ENCODE measurements at regions not wholly inside any gene's neighbourhood (a gene's known extent, or its start where the extent isn't known, plus 50 kb on each side); places are given as distances from the start of the nearest gene placed in this dataset.

GRCh38 chr2:54360055-54360792 is 95.9 kb upstream of the SPTBN1 start:
- no peaks in the 10 kb centered on the region for H3K36me3 Mint-ChIP-seq (ENCODE audit: low read depth)
- H3K9me3 Mint-ChIP-seq, result no peaks in the 10 kb centered on the region
- no peak overlapping the region for H3K27ac Mint-ChIP-seq
- DNase-seq, result no peak
- peaks cover 17% of the 10 kb centered on the region for H3K27me3 Mint-ChIP-seq
- no peak overlapping the region for H3K4me3 Mint-ChIP-seq
- no peaks in the 10 kb centered on the region for H3K4me1 Mint-ChIP-seq
- intact Hi-C loops (cut with micrococcal nuclease), result no loop called here

DNA sequence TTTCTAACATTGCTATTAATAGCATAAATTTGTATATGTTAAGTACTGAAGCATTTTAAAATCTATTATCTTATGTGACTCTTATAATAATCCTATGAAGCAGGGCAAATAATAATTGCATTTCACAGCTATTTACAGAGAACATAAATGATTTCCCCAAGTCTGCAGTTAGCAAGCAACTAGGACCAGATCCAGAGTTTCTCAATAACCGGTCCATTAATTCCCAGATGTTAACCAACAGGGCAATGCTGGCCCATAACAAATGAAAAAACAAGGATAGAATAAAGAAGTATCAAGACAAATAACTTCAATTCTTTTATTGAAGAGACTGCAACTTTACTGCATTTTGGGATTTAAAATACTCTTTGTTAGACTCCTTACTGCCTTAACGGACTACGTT is 91.7 kb upstream of the SPTBN1 start:
- no peak for DNase-seq
- H3K27ac Mint-ChIP-seq, result no peak overlapping the region
- peaks cover 8% of the 10 kb centered on the region for H3K27me3 Mint-ChIP-seq
- no peaks in the 10 kb centered on the region for H3K4me1 Mint-ChIP-seq
- H3K9me3 Mint-ChIP-seq, result no peaks in the 10 kb centered on the region
- H3K36me3 Mint-ChIP-seq (ENCODE audit: low read depth), result no peaks in the 10 kb centered on the region
- intact Hi-C loops (cut with micrococcal nuclease), result no loop called here
- no peak overlapping the region for H3K4me3 Mint-ChIP-seq

DNA sequence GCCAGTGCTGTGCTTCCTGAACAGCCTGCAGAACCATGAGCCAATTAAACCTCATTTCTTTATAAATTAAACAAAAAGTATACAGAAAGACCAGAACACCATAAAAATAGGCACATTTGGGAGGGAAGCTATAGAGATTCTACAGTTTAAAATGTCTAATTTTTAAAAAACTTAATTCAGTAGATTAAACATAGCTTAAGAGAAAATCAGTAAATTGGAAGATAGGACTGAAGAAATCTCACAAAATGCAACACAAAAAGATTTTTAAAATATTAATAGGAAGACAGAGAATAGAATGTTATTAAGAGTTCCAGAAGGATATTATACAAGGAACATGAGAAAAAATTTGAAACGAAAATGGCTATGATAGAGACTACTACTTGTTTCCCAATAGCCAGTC is 90.5 kb upstream of the SPTBN1 start:
- Mint-ChIP-seq H3K4me1 (no peaks in the 10 kb centered on the region), H3K27me3 (peaks cover 2% of the 10 kb centered on the region), H3K4me3 (no peak overlapping the region), H3K36me3 (ENCODE audit: low read depth) (no peaks in the 10 kb centered on the region), H3K27ac (no peak overlapping the region), H3K9me3 (no peaks in the 10 kb centered on the region)
- intact Hi-C loops (cut with micrococcal nuclease), result no loop called here
- no peak for DNase-seq

GRCh38 chr2:54366487-54367280 is 89.4 kb upstream of the SPTBN1 start:
- Mint-ChIP-seq H3K4me3 (no peak overlapping the region), H3K27ac (no peak overlapping the region), H3K4me1 (no peaks in the 10 kb centered on the region), H3K9me3 (no peaks in the 10 kb centered on the region), H3K36me3 (ENCODE audit: low read depth) (no peaks in the 10 kb centered on the region), H3K27me3 (peaks cover 2% of the 10 kb centered on the region)
- DNase-seq, result no peak
- intact Hi-C loops (cut with micrococcal nuclease), result no loop called here

GRCh38 chr2:54370405-54371104 is 85.6 kb upstream of the SPTBN1 start:
- DNase-seq, result no peak
- Mint-ChIP-seq H3K9me3 (no peaks in the 10 kb centered on the region), H3K27ac (no peak overlapping the region), H3K27me3 (peaks cover 1% of the 10 kb centered on the region), H3K4me1 (no peaks in the 10 kb centered on the region), H3K4me3 (no peak overlapping the region), H3K36me3 (ENCODE audit: low read depth) (no peaks in the 10 kb centered on the region)
- intact Hi-C loops (cut with micrococcal nuclease), result no loop called here

DNA sequence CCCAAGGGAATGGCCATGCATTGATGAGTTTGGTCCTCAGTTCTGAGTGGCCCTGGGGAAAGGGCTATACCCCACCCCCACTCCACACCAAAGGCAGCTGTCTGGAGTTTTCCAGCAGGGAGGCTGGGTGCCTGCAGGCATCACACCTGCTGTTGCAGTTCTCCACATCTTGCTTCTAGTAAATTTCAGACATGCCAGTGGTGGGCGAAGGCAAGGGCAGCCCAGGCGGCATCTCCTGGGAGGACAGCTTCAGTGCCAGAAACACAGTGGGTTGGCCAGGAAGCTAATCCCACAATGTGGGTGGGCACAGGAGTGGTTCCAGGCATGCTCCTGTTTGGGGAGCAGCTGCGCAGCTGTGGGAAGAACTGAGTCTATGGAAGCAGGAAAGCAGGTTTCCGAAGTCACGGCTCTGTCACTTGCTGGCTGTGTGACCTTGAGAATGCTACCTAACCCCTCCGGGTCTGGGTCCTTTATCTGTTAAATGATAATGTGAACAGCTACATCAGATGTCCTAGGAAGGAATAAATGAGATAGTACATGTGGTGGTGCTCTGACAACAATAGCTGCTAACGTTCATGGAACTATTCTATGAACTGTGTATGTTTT is 84.6 kb upstream of the SPTBN1 start:
- intact Hi-C loops (cut with micrococcal nuclease), result no loop called here
- no peaks in the 10 kb centered on the region for H3K9me3 Mint-ChIP-seq
- no peak for DNase-seq
- peaks cover 3% of the 10 kb centered on the region for H3K27me3 Mint-ChIP-seq
- H3K36me3 Mint-ChIP-seq (ENCODE audit: low read depth), result no peaks in the 10 kb centered on the region
- no peak overlapping the region for H3K27ac Mint-ChIP-seq
- no peak overlapping the region for H3K4me3 Mint-ChIP-seq
- no peaks in the 10 kb centered on the region for H3K4me1 Mint-ChIP-seq

GRCh38 chr2:54372361-54372760 is 83.8 kb upstream of the SPTBN1 start:
- DNase-seq, result no peak
- no peak overlapping the region for H3K4me3 Mint-ChIP-seq
- no peak overlapping the region for H3K27ac Mint-ChIP-seq
- no peaks in the 10 kb centered on the region for H3K4me1 Mint-ChIP-seq
- peaks cover 5% of the 10 kb centered on the region for H3K27me3 Mint-ChIP-seq
- H3K36me3 Mint-ChIP-seq (ENCODE audit: low read depth), result no peaks in the 10 kb centered on the region
- no peaks in the 10 kb centered on the region for H3K9me3 Mint-ChIP-seq
- intact Hi-C loops (cut with micrococcal nuclease), result no loop called here

DNA sequence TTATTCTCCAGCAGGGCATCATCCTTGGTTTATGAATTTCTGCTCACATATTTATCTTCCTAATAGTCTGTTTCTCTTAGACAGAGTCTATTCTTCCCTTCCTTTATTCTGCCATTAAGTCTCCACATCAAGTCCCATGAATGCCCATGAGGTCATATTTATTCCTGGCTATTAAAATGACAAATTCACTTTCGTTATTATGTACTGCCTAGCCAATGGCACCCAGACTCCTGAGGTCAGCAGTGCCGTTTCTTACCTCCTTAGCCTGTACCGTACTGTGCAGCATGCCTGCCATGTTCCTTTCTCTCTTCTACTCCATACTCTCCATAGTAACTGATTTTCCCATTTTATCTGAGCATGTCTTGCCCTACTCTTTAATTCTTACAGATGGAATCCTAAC is 82.3 kb upstream of the SPTBN1 start:
- Mint-ChIP-seq H3K27ac (no peak overlapping the region), H3K27me3 (peaks cover 5% of the 10 kb centered on the region), H3K36me3 (ENCODE audit: low read depth) (no peaks in the 10 kb centered on the region), H3K4me1 (no peaks in the 10 kb centered on the region), H3K9me3 (no peaks in the 10 kb centered on the region), H3K4me3 (no peak overlapping the region)
- DNase-seq, result no peak
- intact Hi-C loops (cut with micrococcal nuclease), result no loop called here

DNA sequence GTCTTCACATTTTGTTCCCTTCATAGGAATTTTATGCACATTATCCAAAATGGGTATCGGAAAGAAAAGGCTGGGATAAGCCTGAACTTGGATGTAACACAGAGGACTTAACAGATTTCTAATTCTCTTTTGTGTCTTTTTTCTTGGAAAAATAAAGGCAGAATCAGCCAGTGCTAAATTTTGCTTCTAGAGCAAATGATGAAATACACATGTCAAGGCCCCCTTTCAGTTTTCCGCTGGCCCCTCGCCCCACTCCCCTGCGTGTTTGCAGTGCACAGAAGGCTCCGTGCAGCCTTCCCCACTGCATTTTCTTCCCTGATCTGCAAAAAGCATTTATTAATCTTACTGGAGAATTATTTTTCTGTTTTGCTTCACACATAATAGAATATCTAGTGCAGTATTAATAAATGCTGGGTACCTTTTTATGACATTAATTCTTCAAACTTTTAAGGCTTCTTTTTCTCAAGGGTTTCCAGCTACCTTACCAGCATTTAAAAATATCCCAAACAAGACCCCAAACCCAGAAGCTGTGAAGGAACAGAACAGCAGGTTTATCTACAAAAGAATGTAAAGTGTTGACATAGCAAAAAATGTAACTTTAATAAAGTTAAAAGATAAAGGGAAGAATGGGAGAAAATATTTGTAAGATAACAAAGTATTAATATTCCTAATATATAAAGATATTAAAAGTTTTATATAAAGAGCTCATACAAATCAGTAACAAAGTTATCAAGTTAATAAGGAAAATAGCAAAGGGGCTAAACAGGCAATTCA is 81.3 kb upstream of the SPTBN1 start:
- no peak for DNase-seq
- no peaks in the 10 kb centered on the region for H3K36me3 Mint-ChIP-seq (ENCODE audit: low read depth)
- peaks cover 5% of the 10 kb centered on the region for H3K27me3 Mint-ChIP-seq
- no peak overlapping the region for H3K27ac Mint-ChIP-seq
- H3K9me3 Mint-ChIP-seq, result no peaks in the 10 kb centered on the region
- H3K4me1 Mint-ChIP-seq, result no peaks in the 10 kb centered on the region
- no peak overlapping the region for H3K4me3 Mint-ChIP-seq
- intact Hi-C loops (cut with micrococcal nuclease), result no loop called here

- no peak for DNase-seq
- Mint-ChIP-seq H3K4me3 (no peak overlapping the region), H3K27me3 (peaks cover 9% of the 10 kb centered on the region), H3K36me3 (ENCODE audit: low read depth) (no peaks in the 10 kb centered on the region), H3K27ac (no peak overlapping the region), H3K9me3 (no peaks in the 10 kb centered on the region), H3K4me1 (no peaks in the 10 kb centered on the region)
- intact Hi-C loops (cut with micrococcal nuclease), result no loop called here
Observed at GRCh38 chr2:54377451-54377850, 78.7 kb upstream of the SPTBN1 start.

DNA sequence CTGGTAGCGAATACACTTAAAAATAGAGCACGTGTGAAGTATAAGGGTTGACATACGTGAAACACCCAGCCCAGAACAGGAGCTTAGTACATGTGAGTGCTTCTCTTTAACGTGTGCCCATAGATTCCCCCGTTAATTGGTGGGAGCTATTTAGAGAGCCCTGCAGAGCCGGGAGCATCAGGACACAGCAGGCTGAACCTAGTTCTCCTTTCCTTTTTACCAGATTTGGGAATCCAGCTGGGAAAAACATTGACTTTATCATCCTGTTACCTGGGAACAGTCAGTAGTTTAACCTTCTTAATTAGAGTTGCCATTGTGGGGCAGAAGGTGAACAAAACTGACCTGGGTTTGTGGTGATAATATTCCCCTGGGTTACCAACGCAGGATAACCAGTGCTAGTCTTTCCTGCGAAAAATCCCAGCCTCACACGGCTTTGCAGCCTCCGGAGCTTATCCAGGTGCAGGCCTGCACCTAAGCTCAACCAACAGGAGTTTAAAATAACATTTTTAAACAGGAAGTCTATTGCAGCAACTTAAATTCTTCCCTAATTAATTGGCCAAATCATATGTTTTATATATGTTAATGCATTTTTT is 78.1 kb upstream of the SPTBN1 start:
- no peak overlapping the region for H3K4me3 Mint-ChIP-seq
- peaks cover 10% of the 10 kb centered on the region for H3K27me3 Mint-ChIP-seq
- intact Hi-C loops (cut with micrococcal nuclease), result no loop called here
- no peaks in the 10 kb centered on the region for H3K4me1 Mint-ChIP-seq
- no peaks in the 10 kb centered on the region for H3K36me3 Mint-ChIP-seq (ENCODE audit: low read depth)
- H3K9me3 Mint-ChIP-seq, result no peaks in the 10 kb centered on the region
- DNase-seq, result no peak
- H3K27ac Mint-ChIP-seq, result no peak overlapping the region

DNA sequence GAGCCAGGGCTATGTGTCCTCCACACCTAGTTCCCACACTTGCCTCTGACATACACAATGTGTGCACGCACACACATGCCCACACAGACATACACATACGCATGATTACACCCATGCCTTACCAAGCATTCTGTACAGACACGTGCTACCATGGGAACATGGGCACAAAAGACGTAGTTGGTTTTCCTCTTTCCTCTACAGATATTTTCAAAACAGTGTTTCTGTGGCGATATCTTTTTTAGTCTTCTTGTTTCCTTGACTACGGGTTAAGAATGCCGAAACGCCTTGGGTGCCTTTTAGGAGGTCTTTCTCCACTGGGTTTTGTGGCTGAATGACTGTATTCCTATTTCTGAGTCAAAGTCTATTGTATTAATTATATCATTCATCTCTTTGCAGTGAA is 75.5 kb upstream of the SPTBN1 start:
- no peaks in the 10 kb centered on the region for H3K4me1 Mint-ChIP-seq
- DNase-seq, result no peak
- H3K27me3 Mint-ChIP-seq, result peaks cover 7% of the 10 kb centered on the region
- no peak overlapping the region for H3K4me3 Mint-ChIP-seq
- intact Hi-C loops (cut with micrococcal nuclease), result no loop called here
- no peak overlapping the region for H3K27ac Mint-ChIP-seq
- H3K9me3 Mint-ChIP-seq, result no peaks in the 10 kb centered on the region
- H3K36me3 Mint-ChIP-seq (ENCODE audit: low read depth), result no peaks in the 10 kb centered on the region

- Mint-ChIP-seq H3K9me3 (no peaks in the 10 kb centered on the region), H3K27ac (no peak overlapping the region), H3K36me3 (ENCODE audit: low read depth) (no peaks in the 10 kb centered on the region), H3K27me3 (peaks cover 7% of the 10 kb centered on the region), H3K4me3 (no peak overlapping the region), H3K4me1 (no peaks in the 10 kb centered on the region)
- no peak for DNase-seq
- intact Hi-C loops (cut with micrococcal nuclease), result no loop called here
Observed at GRCh38 chr2:54381293-54381692, 74.8 kb upstream of the SPTBN1 start.
